ENCODE measurements at regions not wholly inside any gene's neighbourhood (a gene's known extent, or its start where the extent isn't known, plus 50 kb on each side); places are given as distances from the start of the nearest gene placed in this dataset.

GRCh38 chr16:17970816-17971331, 365.7 kb downstream of the NPIPA8 start:
- Histone ChIP-seq H3K36me3 (ENCODE audit: control insufficient read depth, insufficient read depth, low read length) (no peaks in the 10 kb centered on the region), H3K27me3 (ENCODE audit: control insufficient read depth, insufficient read depth, low read length) (no peaks in the 10 kb centered on the region), H3K4me3 (ENCODE audit: low read depth, low read length) (no peak overlapping the region)
- DNase-seq (ENCODE audit: low read depth), result no peak
- no peak for TF ChIP-seq CTCF (IDR thresholded peaks at IDR 0.05; ENCODE audit: insufficient read depth, low read length, poor library complexity, severe bottlenecking)

GRCh38 chr16:17970157-17970765, 366.3 kb downstream of the NPIPA8 start:
- Histone ChIP-seq H3K36me3 (ENCODE audit: control insufficient read depth, insufficient read depth, low read length) (no peaks in the 10 kb centered on the region), H3K27me3 (ENCODE audit: control insufficient read depth, insufficient read depth, low read length) (no peaks in the 10 kb centered on the region), H3K4me3 (ENCODE audit: low read depth, low read length) (no peak overlapping the region)
- TF ChIP-seq CTCF (IDR thresholded peaks at IDR 0.05; ENCODE audit: insufficient read depth, low read length, poor library complexity, severe bottlenecking), result no peak
- DNase-seq (ENCODE audit: low read depth), result no peak

- Histone ChIP-seq H3K36me3 (ENCODE audit: control insufficient read depth, insufficient read depth, low read length) (no peaks in the 10 kb centered on the region), H3K27me3 (ENCODE audit: control insufficient read depth, insufficient read depth, low read length) (no peaks in the 10 kb centered on the region), H3K4me3 (ENCODE audit: low read depth, low read length) (no peak overlapping the region)
- DNase-seq (ENCODE audit: low read depth), result no peak
- TF ChIP-seq CTCF (IDR thresholded peaks at IDR 0.05; ENCODE audit: insufficient read depth, low read length, poor library complexity, severe bottlenecking), result no peak
Measured at GRCh38 chr16:17965133-17965900, 371.2 kb downstream of the NPIPA8 start.

GRCh38 chr16:17964196-17964595, 372.3 kb downstream of the NPIPA8 start:
- no peak for DNase-seq (ENCODE audit: low read depth)
- TF ChIP-seq CTCF (IDR thresholded peaks at IDR 0.05; ENCODE audit: insufficient read depth, low read length, poor library complexity, severe bottlenecking), result no peak
- Histone ChIP-seq H3K36me3 (ENCODE audit: control insufficient read depth, insufficient read depth, low read length) (no peaks in the 10 kb centered on the region), H3K4me3 (ENCODE audit: low read depth, low read length) (no peak overlapping the region), H3K27me3 (ENCODE audit: control insufficient read depth, insufficient read depth, low read length) (no peaks in the 10 kb centered on the region)

GRCh38 chr16:17963185-17963836, 373.2 kb downstream of the NPIPA8 start:
- no peak for TF ChIP-seq CTCF (IDR thresholded peaks at IDR 0.05; ENCODE audit: insufficient read depth, low read length, poor library complexity, severe bottlenecking)
- DNase-seq (ENCODE audit: low read depth), result no peak
- H3K4me3 ChIP-seq (ENCODE audit: low read depth, low read length), result no peak overlapping the region
- no peaks in the 10 kb centered on the region for H3K36me3 ChIP-seq (ENCODE audit: control insufficient read depth, insufficient read depth, low read length)
- no peaks in the 10 kb centered on the region for H3K27me3 ChIP-seq (ENCODE audit: control insufficient read depth, insufficient read depth, low read length)
